ENCODE measurements at regions not wholly inside any gene's neighbourhood (a gene's known extent, or its start where the extent isn't known, plus 50 kb on each side); places are given as distances from the start of the nearest gene placed in this dataset.

- no peak overlapping the region for H3K4me3 ChIP-seq
- intact Hi-C loops (cut with DNase I) = no loop called here
- TF ChIP-seq CTCF (IDR thresholded peaks at IDR 0.05) = no peak
Observed at GRCh38 chr10:36168777-36169176, 526.7 kb upstream of the FZD8 start.

GRCh38 chr10:36164556-36165504 lies 522.7 kb upstream of the FZD8 start:
- intact Hi-C loops (cut with DNase I) = no loop called here
- no peaks in the 10 kb centered on the region for H3K27me3 ChIP-seq
- TF ChIP-seq CTCF (IDR thresholded peaks at IDR 0.05) = no peak

More at GRCh38 chr10:36168777-36169176, 526.7 kb upstream of the FZD8 start:
- Histone ChIP-seq H3K9me3 (no peaks in the 10 kb centered on the region), H3K27ac (no peak overlapping the region), H3K36me3 (no peaks in the 10 kb centered on the region), H3K27me3 (no peaks in the 10 kb centered on the region), H3K4me1 (peaks cover 0 to 17% of the 10 kb centered on the region in 2 donors)
- no peak for DNase-seq (ENCODE audit: low spot score in 2 of 2)

GRCh38 chr10:36163827-36164226 lies 521.7 kb upstream of the FZD8 start:
- H3K27ac ChIP-seq = no peak overlapping the region
- intact Hi-C loops (cut with DNase I) = no loop called here
- TF ChIP-seq CTCF (IDR thresholded peaks at IDR 0.05) = no peak
- DNase-seq (ENCODE audit: low spot score in 2 of 2) = no peak
- H3K4me1 ChIP-seq = no peaks in the 10 kb centered on the region
- no peak overlapping the region for H3K4me3 ChIP-seq
- no peaks in the 10 kb centered on the region for H3K36me3 ChIP-seq
- no peaks in the 10 kb centered on the region for H3K27me3 ChIP-seq
- H3K9me3 ChIP-seq = no peaks in the 10 kb centered on the region

More at GRCh38 chr10:36164556-36165504, 522.7 kb upstream of the FZD8 start:
- DNase-seq (ENCODE audit: low spot score in 2 of 2) = no peak
- H3K4me1 ChIP-seq = no peaks in the 10 kb centered on the region
- H3K27ac ChIP-seq = no peak overlapping the region
- H3K36me3 ChIP-seq = no peaks in the 10 kb centered on the region
- H3K4me3 ChIP-seq = no peak overlapping the region
- H3K9me3 ChIP-seq = no peaks in the 10 kb centered on the region

- Histone ChIP-seq H3K27ac (no peak overlapping the region), H3K36me3 (no peaks in the 10 kb centered on the region), H3K4me1 (no peaks in the 10 kb centered on the region), H3K4me3 (no peak overlapping the region), H3K9me3 (no peaks in the 10 kb centered on the region), H3K27me3 (no peaks in the 10 kb centered on the region)
- intact Hi-C loops (cut with DNase I) = no loop called here
- TF ChIP-seq CTCF (IDR thresholded peaks at IDR 0.05) = no peak
- DNase-seq (ENCODE audit: low spot score in 2 of 2) = no peak
Observed at GRCh38 chr10:36157486-36157885, 515.4 kb upstream of the FZD8 start.

- H3K4me1 ChIP-seq = no peaks in the 10 kb centered on the region
- TF ChIP-seq CTCF (IDR thresholded peaks at IDR 0.05) = no peak
- H3K27ac ChIP-seq = no peak overlapping the region
- peaks cover 0 to 7% of the 10 kb centered on the region in 2 donors for H3K9me3 ChIP-seq
- no peaks in the 10 kb centered on the region for H3K27me3 ChIP-seq
- intact Hi-C loops (cut with DNase I) = no loop called here
- H3K4me3 ChIP-seq = no peak overlapping the region
- H3K36me3 ChIP-seq = no peaks in the 10 kb centered on the region
- no peak for DNase-seq (ENCODE audit: low spot score in 2 of 2)
Observed at GRCh38 chr10:36148207-36148606, 506.1 kb upstream of the FZD8 start.

Data from ascending aorta (tissue), 2 donors.